MM.1S (cell line): ENCODE measurements at regions not wholly inside any gene's neighbourhood (a gene's known extent, or its start where the extent isn't known, plus 50 kb on each side); places are given as distances from the start of the nearest gene placed in this dataset.

Source experiments
- EZH2 ChIP-seq: fragments of 300-600 bp; sonication (generic); optimal IDR thresholded peaks from 2 replicates; pipeline ENCODE3; 2017; ENCODE audit warnings: low read depth, mild to moderate bottlenecking, antibody characterized with exemption, low read length, mixed read lengths
- EZH2phosphoT487 ChIP-seq: fragments of 300-600 bp; sonication (generic); IDR thresholded peaks from 2 replicates; pipeline ENCODE4 v1.6.1; 2018; ENCODE audit warnings: antibody characterized with exemption, low read length
- TF ChIP-seq, protein P1 (sequence below): fragments of 300-600 bp; sonication (generic); IDR thresholded peaks from 2 replicates; pipeline ENCODE4 v1.5.1; 2016; ENCODE audit warnings: antibody characterized with exemption, low read length, mixed read lengths

DNA sequence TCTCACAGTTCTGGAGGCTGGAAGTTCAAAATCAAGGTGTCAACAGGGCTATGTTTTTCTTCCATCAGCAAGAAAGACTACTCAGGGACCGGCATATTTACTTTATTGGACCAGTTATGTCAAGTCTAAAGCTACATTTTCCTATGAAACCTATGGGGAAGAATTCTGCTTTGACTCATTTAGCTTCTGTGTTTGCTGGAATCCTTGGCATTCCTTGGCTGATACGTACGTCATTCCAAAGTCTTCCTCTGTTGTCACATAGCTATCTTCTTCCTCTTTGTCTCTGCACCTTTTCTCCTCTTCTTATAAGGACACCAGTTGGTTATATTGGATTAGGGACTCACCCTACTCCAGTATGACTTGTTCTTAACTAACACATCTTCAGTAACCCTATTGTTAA, 137.4 kb upstream of the FBXO11 start:
- TF ChIP-seq, protein P1, sequence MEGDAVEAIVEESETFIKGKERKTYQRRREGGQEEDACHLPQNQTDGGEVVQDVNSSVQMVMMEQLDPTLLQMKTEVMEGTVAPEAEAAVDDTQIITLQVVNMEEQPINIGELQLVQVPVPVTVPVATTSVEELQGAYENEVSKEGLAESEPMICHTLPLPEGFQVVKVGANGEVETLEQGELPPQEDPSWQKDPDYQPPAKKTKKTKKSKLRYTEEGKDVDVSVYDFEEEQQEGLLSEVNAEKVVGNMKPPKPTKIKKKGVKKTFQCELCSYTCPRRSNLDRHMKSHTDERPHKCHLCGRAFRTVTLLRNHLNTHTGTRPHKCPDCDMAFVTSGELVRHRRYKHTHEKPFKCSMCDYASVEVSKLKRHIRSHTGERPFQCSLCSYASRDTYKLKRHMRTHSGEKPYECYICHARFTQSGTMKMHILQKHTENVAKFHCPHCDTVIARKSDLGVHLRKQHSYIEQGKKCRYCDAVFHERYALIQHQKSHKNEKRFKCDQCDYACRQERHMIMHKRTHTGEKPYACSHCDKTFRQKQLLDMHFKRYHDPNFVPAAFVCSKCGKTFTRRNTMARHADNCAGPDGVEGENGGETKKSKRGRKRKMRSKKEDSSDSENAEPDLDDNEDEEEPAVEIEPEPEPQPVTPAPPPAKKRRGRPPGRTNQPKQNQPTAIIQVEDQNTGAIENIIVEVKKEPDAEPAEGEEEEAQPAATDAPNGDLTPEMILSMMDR: no peak
- TF ChIP-seq EZH2phosphoT487 (no peak), EZH2 (no peak)
